OCI-LY7 (cell line): ENCODE measurements at regions not wholly inside any gene's neighbourhood (a gene's known extent, or its start where the extent isn't known, plus 50 kb on each side); places are given as distances from the start of the nearest gene placed in this dataset.

Experiments used
- CTCF ChIP-seq: fragments of 200-600 bp; sonication (generic); conservative IDR thresholded peaks from 2 replicates; pipeline ENCODE4 v1.5.1; 2014; ENCODE audit warnings: mild to moderate bottlenecking, antibody characterized with exemption, low read length, moderate library complexity, mixed read lengths
- EZH2phosphoT487 ChIP-seq: fragments of 200-600 bp; sonication (generic); IDR thresholded peaks from 2 replicates; pipeline ENCODE4 v1.6.1; 2018; ENCODE audit warnings: low read depth, borderline replicate concordance, mild to moderate bottlenecking, mixed run types, antibody characterized with exemption, low read length, moderate library complexity, mixed read lengths

GRCh38 chr2:235134420-235134819 is 182.6 kb downstream of the SH3BP4 start:
- TF ChIP-seq CTCF (no peak), EZH2phosphoT487 (no peak)
